ENCODE measurements at regions not wholly inside any gene's neighbourhood (a gene's known extent, or its start where the extent isn't known, plus 50 kb on each side); places are given as distances from the start of the nearest gene placed in this dataset.

DNA sequence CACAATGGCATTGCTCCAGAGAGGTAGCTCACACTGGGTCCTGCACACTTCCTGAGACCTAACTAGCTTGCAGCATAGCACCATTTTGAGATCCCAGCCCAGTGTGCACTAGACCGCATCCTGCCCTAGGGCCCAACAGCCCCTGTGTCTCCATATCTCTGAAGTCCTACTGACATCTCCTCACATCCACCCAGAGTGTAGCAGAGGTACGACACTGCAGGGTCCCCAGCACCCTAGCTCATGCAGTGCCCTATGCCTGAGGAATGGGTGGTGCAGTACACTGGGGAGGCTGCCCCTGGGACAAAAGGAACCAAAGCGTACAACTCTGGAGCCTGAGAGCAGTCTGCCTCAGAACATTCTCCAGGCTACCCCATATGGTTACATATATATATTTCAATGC lies 111.4 kb upstream of the DEPDC1 start:
- FAIRE-seq (no peak), DNase-seq (no peak)
- no peaks in the 10 kb centered on the region for H3K4me1 ChIP-seq (ENCODE audit: control insufficient read depth in 2 of 3, insufficient read depth in 2 of 3, low read depth in 1 of 3, low read length in 3 of 3)
- TF ChIP-seq CTCF (IDR thresholded peaks at IDR 0.05; ENCODE audit: borderline replicate concordance, extremely low read depth, insufficient read depth): no peak
- no peak overlapping the region for H3K27ac ChIP-seq (ENCODE audit: low read depth in 2 of 2, low read length in 2 of 2)
- H3K4me3 ChIP-seq (ENCODE audit: low read length in 3 of 3): no peak overlapping the region
- no peaks in the 10 kb centered on the region for H3K36me3 ChIP-seq (ENCODE audit: control insufficient read depth in 2 of 3, insufficient read depth in 3 of 3, low read length in 3 of 3)
- H3K9me3 ChIP-seq (ENCODE audit: control insufficient read depth in 2 of 3, insufficient read depth in 1 of 3, low read length in 3 of 3): peaks cover 0 to 3% (median 0%) of the 10 kb centered on the region in 3 donors
- H3K27me3 ChIP-seq (ENCODE audit: control insufficient read depth, insufficient read depth, low read length): no peaks in the 10 kb centered on the region
- no peak overlapping the region for H3K9ac ChIP-seq (ENCODE audit: low read length in 3 of 3)
- intact Hi-C loops (cut with DNase I): no loop called here

- intact Hi-C loops (cut with DNase I): no loop called here
- no peaks in the 10 kb centered on the region for H3K4me1 ChIP-seq (ENCODE audit: control insufficient read depth in 2 of 3, insufficient read depth in 2 of 3, low read depth in 1 of 3, low read length in 3 of 3)
- H3K9ac ChIP-seq (ENCODE audit: low read length in 3 of 3): no peak overlapping the region
- no peaks in the 10 kb centered on the region for H3K36me3 ChIP-seq (ENCODE audit: control insufficient read depth in 2 of 3, insufficient read depth in 3 of 3, low read length in 3 of 3)
- peaks cover 0 to 3% (median 0%) of the 10 kb centered on the region in 3 donors for H3K9me3 ChIP-seq (ENCODE audit: control insufficient read depth in 2 of 3, insufficient read depth in 1 of 3, low read length in 3 of 3)
- H3K27ac ChIP-seq (ENCODE audit: low read depth in 2 of 2, low read length in 2 of 2): no peak overlapping the region
- no peaks in the 10 kb centered on the region for H3K27me3 ChIP-seq (ENCODE audit: control insufficient read depth, insufficient read depth, low read length)
- no peak for TF ChIP-seq CTCF (IDR thresholded peaks at IDR 0.05; ENCODE audit: borderline replicate concordance, extremely low read depth, insufficient read depth)
- no peak overlapping the region for H3K4me3 ChIP-seq (ENCODE audit: low read length in 3 of 3)
- no peak for DNase-seq
- no peak for FAIRE-seq
Observed at GRCh38 chr1:68615312-68615711, 118.4 kb upstream of the DEPDC1 start.

DNA sequence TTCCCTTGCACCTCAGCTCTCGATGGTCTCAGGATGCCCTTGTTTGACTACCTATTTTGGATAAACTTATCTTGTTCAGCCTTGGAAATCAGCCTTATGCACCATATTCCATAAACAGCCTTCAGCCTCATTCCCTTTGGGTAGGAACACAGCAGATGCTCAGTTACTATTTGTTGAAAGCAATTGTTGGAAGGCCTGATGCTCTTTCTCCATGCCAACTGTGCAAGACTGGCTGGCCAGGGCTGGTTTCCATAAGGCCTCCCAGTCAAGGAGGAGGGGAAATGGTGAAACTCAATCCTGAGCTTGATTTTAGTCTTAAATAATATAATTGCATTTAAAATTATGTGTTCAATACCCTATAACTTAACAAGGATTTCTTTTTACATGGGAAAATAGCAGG lies 121.1 kb upstream of the DEPDC1 start:
- Histone ChIP-seq H3K36me3 (ENCODE audit: control insufficient read depth in 2 of 3, insufficient read depth in 3 of 3, low read length in 3 of 3) (no peaks in the 10 kb centered on the region), H3K4me1 (ENCODE audit: control insufficient read depth in 2 of 3, insufficient read depth in 2 of 3, low read depth in 1 of 3, low read length in 3 of 3) (no peaks in the 10 kb centered on the region), H3K27me3 (ENCODE audit: control insufficient read depth, insufficient read depth, low read length) (no peaks in the 10 kb centered on the region), H3K9ac (ENCODE audit: low read length in 3 of 3) (no peak overlapping the region), H3K27ac (ENCODE audit: low read depth in 2 of 2, low read length in 2 of 2) (no peak overlapping the region), H3K9me3 (ENCODE audit: control insufficient read depth in 2 of 3, insufficient read depth in 1 of 3, low read length in 3 of 3) (peaks cover 0 to 6% (median 4%) of the 10 kb centered on the region in 3 donors), H3K4me3 (ENCODE audit: low read length in 3 of 3) (no peak overlapping the region)
- FAIRE-seq (no peak), DNase-seq (no peak)
- no peak for TF ChIP-seq CTCF (IDR thresholded peaks at IDR 0.05; ENCODE audit: borderline replicate concordance, extremely low read depth, insufficient read depth)
- intact Hi-C loops (cut with DNase I): no loop called here

DNA sequence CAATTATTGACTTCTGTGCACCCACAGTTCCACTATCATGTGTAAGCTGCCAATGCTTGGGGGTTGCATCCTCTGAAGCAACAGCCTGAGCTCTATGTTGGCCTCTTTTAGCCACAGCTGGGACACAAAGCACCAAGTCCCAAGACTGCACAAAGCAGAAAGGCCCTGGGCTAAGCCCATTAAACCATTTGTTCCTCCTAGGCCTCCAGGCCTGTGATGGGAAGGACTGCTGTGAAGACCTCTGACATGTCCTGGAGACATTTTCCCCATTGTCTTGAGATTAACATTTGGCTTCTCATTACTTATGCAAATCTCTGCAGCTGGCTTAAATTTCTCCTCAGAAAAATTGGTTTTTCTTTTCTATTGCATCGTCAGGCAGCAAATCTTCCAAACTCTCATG lies 123.7 kb upstream of the DEPDC1 start:
- H3K4me1 ChIP-seq (ENCODE audit: control insufficient read depth in 2 of 3, insufficient read depth in 2 of 3, low read depth in 1 of 3, low read length in 3 of 3): no peaks in the 10 kb centered on the region
- H3K9me3 ChIP-seq (ENCODE audit: control insufficient read depth in 2 of 3, insufficient read depth in 1 of 3, low read length in 3 of 3): peaks cover 0 to 6% (median 3%) of the 10 kb centered on the region in 3 donors
- DNase-seq (no peak), FAIRE-seq (no peak)
- no peak overlapping the region for H3K4me3 ChIP-seq (ENCODE audit: low read length in 3 of 3)
- H3K27ac ChIP-seq (ENCODE audit: low read depth in 2 of 2, low read length in 2 of 2): no peak overlapping the region
- H3K27me3 ChIP-seq (ENCODE audit: control insufficient read depth, insufficient read depth, low read length): no peaks in the 10 kb centered on the region
- no peak for TF ChIP-seq CTCF (IDR thresholded peaks at IDR 0.05; ENCODE audit: borderline replicate concordance, extremely low read depth, insufficient read depth)
- H3K9ac ChIP-seq (ENCODE audit: low read length in 3 of 3): no peak overlapping the region
- H3K36me3 ChIP-seq (ENCODE audit: control insufficient read depth in 2 of 3, insufficient read depth in 3 of 3, low read length in 3 of 3): no peaks in the 10 kb centered on the region
- intact Hi-C loops (cut with DNase I): no loop called here

All from kidney (tissue), 13 donors.